Nephron progenitor cell (in vitro differentiated cells): ENCODE measurements at regions not wholly inside any gene's neighbourhood (a gene's known extent, or its start where the extent isn't known, plus 50 kb on each side); places are given as distances from the start of the nearest gene placed in this dataset.
A peak's percentile ranks its signal among the peaks of the same experiment; 100 is the strongest.

ENCODE experiments used
- DNase-seq: peaks from one replicate; pipeline ENCODE4 v3.0.0; 2021
- H3K27ac Mint-ChIP-seq: 2 replicates; pipeline ENCODE4 v1.8.0; 2021; ENCODE audit warnings: mild to moderate bottlenecking, moderate library complexity, mixed read lengths
- H3K27me3 Mint-ChIP-seq: 2 replicates; pipeline ENCODE4 v1.8.0; 2021; ENCODE audit warnings: mild to moderate bottlenecking, low read depth, mixed read lengths; ENCODE audit not compliant: poor library complexity
- H3K36me3 Mint-ChIP-seq: 2 replicates; pipeline ENCODE4 v1.8.0; 2021; ENCODE audit warnings: low read depth, mixed read lengths
- H3K4me1 Mint-ChIP-seq: 2 replicates; pipeline ENCODE4 v1.8.0; 2021; ENCODE audit warnings: mixed read lengths
- H3K4me3 Mint-ChIP-seq: 2 replicates; pipeline ENCODE4 v1.8.0; 2021; ENCODE audit warnings: mild to moderate bottlenecking, moderate library complexity, mixed read lengths
- H3K9me3 Mint-ChIP-seq: 2 replicates; pipeline ENCODE4 v1.8.0; 2021; ENCODE audit warnings: mild to moderate bottlenecking, moderate library complexity, mixed read lengths
- TF ChIP-seq, protein P1 (sequence below): fragments of 200-600 bp; sonication (generic); IDR thresholded peaks from 2 replicates; pipeline ENCODE4 v1.5.0; 2021; ENCODE audit warnings: antibody characterized with exemption

DNA sequence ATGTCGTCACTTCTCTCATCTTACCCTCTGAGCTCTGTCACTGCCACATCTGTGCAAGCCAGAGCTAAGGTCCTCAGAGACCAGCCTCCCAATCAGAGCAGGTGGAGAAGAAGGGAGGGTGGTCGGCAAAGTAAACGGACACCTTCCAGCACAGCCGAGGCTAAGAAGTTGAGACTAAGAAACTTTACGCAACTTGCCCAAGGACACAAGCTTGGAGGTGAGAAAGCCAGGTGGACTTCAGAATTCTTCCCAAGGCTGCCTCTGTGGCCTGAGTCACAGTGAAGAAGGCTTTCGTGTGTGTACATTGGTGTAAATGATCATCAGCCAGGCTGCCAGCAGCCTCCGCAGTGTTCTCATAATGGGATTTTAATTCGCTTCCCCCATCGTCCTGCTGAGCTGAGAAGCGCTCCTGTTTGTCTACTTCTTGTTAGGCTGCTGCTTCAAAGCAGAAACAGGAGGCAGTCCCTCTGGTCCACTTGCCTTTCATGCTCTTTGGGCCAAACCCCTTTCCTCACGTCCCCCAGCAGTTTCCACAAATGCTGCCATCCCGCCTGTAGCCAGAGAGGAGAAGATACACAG lies 125.0 kb upstream of the RPL38 start:
- no peak overlapping the region for H3K4me3 Mint-ChIP-seq
- no peak overlapping the region for H3K27ac Mint-ChIP-seq
- DNase-seq = no peak
- H3K27me3 Mint-ChIP-seq = peaks cover 15% of the 10 kb centered on the region
- H3K9me3 Mint-ChIP-seq = peaks cover 10% of the 10 kb centered on the region
- no peaks in the 10 kb centered on the region for H3K36me3 Mint-ChIP-seq
- TF ChIP-seq, protein P1, sequence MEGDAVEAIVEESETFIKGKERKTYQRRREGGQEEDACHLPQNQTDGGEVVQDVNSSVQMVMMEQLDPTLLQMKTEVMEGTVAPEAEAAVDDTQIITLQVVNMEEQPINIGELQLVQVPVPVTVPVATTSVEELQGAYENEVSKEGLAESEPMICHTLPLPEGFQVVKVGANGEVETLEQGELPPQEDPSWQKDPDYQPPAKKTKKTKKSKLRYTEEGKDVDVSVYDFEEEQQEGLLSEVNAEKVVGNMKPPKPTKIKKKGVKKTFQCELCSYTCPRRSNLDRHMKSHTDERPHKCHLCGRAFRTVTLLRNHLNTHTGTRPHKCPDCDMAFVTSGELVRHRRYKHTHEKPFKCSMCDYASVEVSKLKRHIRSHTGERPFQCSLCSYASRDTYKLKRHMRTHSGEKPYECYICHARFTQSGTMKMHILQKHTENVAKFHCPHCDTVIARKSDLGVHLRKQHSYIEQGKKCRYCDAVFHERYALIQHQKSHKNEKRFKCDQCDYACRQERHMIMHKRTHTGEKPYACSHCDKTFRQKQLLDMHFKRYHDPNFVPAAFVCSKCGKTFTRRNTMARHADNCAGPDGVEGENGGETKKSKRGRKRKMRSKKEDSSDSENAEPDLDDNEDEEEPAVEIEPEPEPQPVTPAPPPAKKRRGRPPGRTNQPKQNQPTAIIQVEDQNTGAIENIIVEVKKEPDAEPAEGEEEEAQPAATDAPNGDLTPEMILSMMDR = no peak
- no peaks in the 10 kb centered on the region for H3K4me1 Mint-ChIP-seq

DNA sequence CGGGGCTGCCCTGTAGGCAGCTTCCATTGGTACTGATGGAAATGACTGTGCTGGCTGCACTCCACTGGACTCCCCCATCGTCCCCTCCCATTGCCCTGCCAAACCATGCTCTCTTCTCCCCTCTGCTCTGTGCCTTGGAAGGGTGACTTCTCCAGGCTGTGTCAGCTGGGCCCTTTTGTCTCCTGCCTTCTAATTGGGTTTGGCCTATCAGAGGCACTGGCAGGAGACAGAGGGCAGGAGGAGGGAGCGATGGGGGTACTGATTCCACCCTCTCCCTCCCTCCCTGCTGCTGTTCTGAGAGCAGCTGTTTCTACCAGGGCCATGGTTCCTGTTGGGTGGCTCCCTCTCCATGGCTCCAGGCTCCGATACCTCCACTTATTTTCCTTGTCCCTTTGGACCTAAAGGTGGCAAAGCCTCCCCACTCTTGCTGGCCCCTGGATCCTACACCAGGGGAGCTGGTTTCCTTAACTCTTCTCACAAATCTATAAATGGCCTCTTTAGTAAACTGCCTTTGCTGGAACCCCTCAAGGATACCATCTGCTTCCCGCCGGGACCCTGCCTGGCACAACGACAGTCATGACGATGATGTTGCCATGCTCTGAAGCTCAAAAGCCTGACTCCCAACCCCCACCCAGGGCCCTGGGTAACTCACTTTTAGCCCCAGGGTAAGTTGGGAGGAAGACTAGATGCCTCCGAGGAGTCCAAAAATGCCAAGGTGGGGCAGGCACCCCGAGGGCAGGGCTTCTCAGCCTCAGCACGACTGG lies 123.8 kb upstream of the RPL38 start:
- peaks cover 4% of the 10 kb centered on the region for H3K9me3 Mint-ChIP-seq
- no peak for DNase-seq
- TF ChIP-seq, protein P1 = no peak
- no peaks in the 10 kb centered on the region for H3K4me1 Mint-ChIP-seq
- H3K4me3 Mint-ChIP-seq = no peak overlapping the region
- no peak overlapping the region for H3K27ac Mint-ChIP-seq
- no peaks in the 10 kb centered on the region for H3K36me3 Mint-ChIP-seq
- peaks cover 12% of the 10 kb centered on the region for H3K27me3 Mint-ChIP-seq

- Mint-ChIP-seq H3K27me3 (peaks cover 14% of the 10 kb centered on the region), H3K9me3 (peaks cover 12% of the 10 kb centered on the region), H3K27ac (no peak overlapping the region), H3K4me1 (no peaks in the 10 kb centered on the region), H3K36me3 (no peaks in the 10 kb centered on the region), H3K4me3 (no peak overlapping the region)
- TF ChIP-seq, protein P1 = no peak
- no peak for DNase-seq
These were observed 122.6 kb upstream of the RPL38 start for GRCh38 chr17:74080656-74081582.

- no peak overlapping the region for H3K4me3 Mint-ChIP-seq
- no peaks in the 10 kb centered on the region for H3K4me1 Mint-ChIP-seq
- peak overlapping the region; percentile 36 for H3K27ac Mint-ChIP-seq
- no peaks in the 10 kb centered on the region for H3K36me3 Mint-ChIP-seq
- H3K27me3 Mint-ChIP-seq = peaks cover 14% of the 10 kb centered on the region
- TF ChIP-seq, protein P1 = no peak
- peaks cover 12% of the 10 kb centered on the region for H3K9me3 Mint-ChIP-seq
- DNase-seq = no peak
These were observed 120.6 kb upstream of the RPL38 start for GRCh38 chr17:74082886-74083285.

- Mint-ChIP-seq H3K4me3 (no peak overlapping the region), H3K36me3 (no peaks in the 10 kb centered on the region), H3K4me1 (no peaks in the 10 kb centered on the region), H3K9me3 (peaks cover 12% of the 10 kb centered on the region), H3K27ac (no peak overlapping the region), H3K27me3 (peaks cover 14% of the 10 kb centered on the region)
- TF ChIP-seq, protein P1 = no peak
- no peak for DNase-seq
These were observed 120.2 kb upstream of the RPL38 start for GRCh38 chr17:74083321-74083720.
